ENCODE measurements at regions not wholly inside any gene's neighbourhood (a gene's known extent, or its start where the extent isn't known, plus 50 kb on each side); places are given as distances from the start of the nearest gene placed in this dataset.

GRCh38 chr3:124441766-124442165 lies 288.5 kb upstream of the UMPS start:
- H3K4me2 ChIP-seq, result no peak overlapping the region
- POLR2A ChIA-PET (ENCODE audit: unreplicated experiment), result no interaction called here

GRCh38 chr3:124442463-124442862 lies 287.8 kb upstream of the UMPS start:
- no peak for DNase-seq
- CTCF ChIA-PET, result no interaction called here
- Histone ChIP-seq H4K20me1 (ENCODE audit: insufficient read depth) (no peaks in the 10 kb centered on the region), H3F3A (ENCODE audit: insufficient read depth, low read depth) (no peaks in the 10 kb centered on the region), H2AFZ (no peak overlapping the region), H3K4me1 (replicated peaks; ENCODE audit: insufficient read depth) (no peaks in the 10 kb centered on the region), H3K9me2 (ENCODE audit: insufficient read depth) (no peaks in the 10 kb centered on the region), H3K79me2 (ENCODE audit: low read depth) (no peaks in the 10 kb centered on the region), H3K4me2 (no peak overlapping the region), H3K27ac (no peak overlapping the region), H3K36me3 (ENCODE audit: low read depth) (no peaks in the 10 kb centered on the region), H3K4me3 (no peak overlapping the region), H3K27me3 (ENCODE audit: insufficient read depth, low read depth) (peaks cover 43% of the 10 kb centered on the region), H3K9me3 (ENCODE audit: insufficient read depth, low read depth) (no peaks in the 10 kb centered on the region)
- intact Hi-C loops (cut with micrococcal nuclease; ENCODE audit: unreplicated experiment), result no loop called here
- TF ChIP-seq EZH2 (IDR thresholded peaks at IDR 0.05; ENCODE audit: low read depth) (no peak), CTCF (conservative IDR thresholded peaks at IDR 0.05) (no peak)
- POLR2A ChIA-PET (ENCODE audit: unreplicated experiment), result no interaction called here
- no TSS peak for BruUV-seq (replicated peaks)

More at GRCh38 chr3:124441766-124442165, 288.5 kb upstream of the UMPS start:
- Histone ChIP-seq H3K36me3 (ENCODE audit: low read depth) (no peaks in the 10 kb centered on the region), H3K9me3 (ENCODE audit: insufficient read depth, low read depth) (no peaks in the 10 kb centered on the region), H3K27me3 (ENCODE audit: insufficient read depth, low read depth) (peaks cover 36% of the 10 kb centered on the region), H3K27ac (no peak overlapping the region), H3K9me2 (ENCODE audit: insufficient read depth) (no peaks in the 10 kb centered on the region), H3K79me2 (ENCODE audit: low read depth) (no peaks in the 10 kb centered on the region), H3K4me3 (no peak overlapping the region), H2AFZ (no peak overlapping the region), H3F3A (ENCODE audit: insufficient read depth, low read depth) (no peaks in the 10 kb centered on the region), H4K20me1 (ENCODE audit: insufficient read depth) (no peaks in the 10 kb centered on the region), H3K4me1 (replicated peaks; ENCODE audit: insufficient read depth) (no peaks in the 10 kb centered on the region)
- CTCF ChIA-PET, result no interaction called here
- DNase-seq, result no peak
- intact Hi-C loops (cut with micrococcal nuclease; ENCODE audit: unreplicated experiment), result no loop called here
- TF ChIP-seq EZH2 (IDR thresholded peaks at IDR 0.05; ENCODE audit: low read depth) (no peak), CTCF (conservative IDR thresholded peaks at IDR 0.05) (no peak)
- BruUV-seq (replicated peaks), result no TSS peak

- no peak for TF ChIP-seq CTCF (conservative IDR thresholded peaks at IDR 0.05)
- TF ChIP-seq EZH2 (IDR thresholded peaks at IDR 0.05; ENCODE audit: low read depth), result no peak
- POLR2A ChIA-PET (ENCODE audit: unreplicated experiment), result no interaction called here
- no peaks in the 10 kb centered on the region for H3K36me3 ChIP-seq (ENCODE audit: low read depth)
- peaks cover 53% of the 10 kb centered on the region for H3K27me3 ChIP-seq (ENCODE audit: insufficient read depth, low read depth)
- H3K79me2 ChIP-seq (ENCODE audit: low read depth), result no peaks in the 10 kb centered on the region
- H3K4me1 ChIP-seq (replicated peaks; ENCODE audit: insufficient read depth), result no peaks in the 10 kb centered on the region
- no peak overlapping the region for H3K4me3 ChIP-seq
- no peaks in the 10 kb centered on the region for H3K9me3 ChIP-seq (ENCODE audit: insufficient read depth, low read depth)
- no peak overlapping the region for H3K4me2 ChIP-seq
- no peaks in the 10 kb centered on the region for H3F3A ChIP-seq (ENCODE audit: insufficient read depth, low read depth)
- intact Hi-C loops (cut with micrococcal nuclease; ENCODE audit: unreplicated experiment), result no loop called here
- BruUV-seq (replicated peaks), result no TSS peak
- no peak overlapping the region for H3K27ac ChIP-seq
- CTCF ChIA-PET, result interaction anchor here (0.6 kb wide), 1 partner anchor 150 kb away, joined by 6 read pairs; no protein-coding TSS in a partner anchor
- no peak overlapping the region for H2AFZ ChIP-seq
- no peak for DNase-seq
- H3K9me2 ChIP-seq (ENCODE audit: insufficient read depth), result no peaks in the 10 kb centered on the region
- no peaks in the 10 kb centered on the region for H4K20me1 ChIP-seq (ENCODE audit: insufficient read depth)
Measured at GRCh38 chr3:124443446-124443845, 286.8 kb upstream of the UMPS start.
